BJ (cell line): ENCODE measurements at regions not wholly inside any gene's neighbourhood (a gene's known extent, or its start where the extent isn't known, plus 50 kb on each side); places are given as distances from the start of the nearest gene placed in this dataset.
"Not testable (repeated sequence)": the region's sequence is repeated elsewhere in the genome, so short reads cannot be mapped to it uniquely, and the experiment has no call there.

Experiments
- CTCF ChIA-PET: fragments of 350-600 bp; formaldehyde crosslinking; extraction: SDS; loops from one replicate; lab custom pipeline; 2021; ENCODE audit warnings: antibody characterized with exemption, inconsistent platforms; lab: Yijun Ruan, JAX
- POLR2A ChIA-PET: fragments of 300-600 bp; sonication (Branson Sonifier 250); formaldehyde crosslinking; extraction: SDS; loops from one replicate; lab custom pipeline; 2021; ENCODE audit warnings: antibody characterized with exemption; lab: Charles Lee
- DNase-seq: peaks from one replicate; pipeline ENCODE4 v3.0.0-alpha.2; 2011; ENCODE audit warnings: low read depth
- H3K27me3 ChIP-seq: 2 replicates; pipeline ENCODE4 v1.6.0; 2011; ENCODE audit warnings: low read length; ENCODE audit not compliant: control insufficient read depth, insufficient read depth
- H3K36me3 ChIP-seq: 2 replicates; pipeline ENCODE4 v1.5.1; 2011; ENCODE audit warnings: low read length; ENCODE audit not compliant: control insufficient read depth, insufficient read depth
- H3K4me3 ChIP-seq: 2 replicates; pipeline ENCODE4 v1.5.1; 2011; ENCODE audit warnings: low read depth, mild to moderate bottlenecking, control low read depth, low read length
- CTCF ChIP-seq: IDR thresholded peaks from 2 replicates; pipeline ENCODE4 v1.5.1; 2011; ENCODE audit warnings: low read depth, mild to moderate bottlenecking, control low read depth, inconsistent platforms, low read length, moderate library complexity; ENCODE audit not compliant: insufficient read depth

- Histone ChIP-seq H3K36me3 (no peaks in the 10 kb centered on the region), H3K27me3 (no peaks in the 10 kb centered on the region), H3K4me3 (no peak overlapping the region)
- no peak for DNase-seq
- ChIA-PET CTCF (no interaction called here), POLR2A (no interaction called here)
- no peak for TF ChIP-seq CTCF
Measured at GRCh38 chrX:73987166-73987565, 134.7 kb upstream of the XIST start.

GRCh38 chrX:73979551-73980131, 127.1 kb upstream of the XIST start:
- TF ChIP-seq CTCF, result no peak
- POLR2A ChIA-PET, result no interaction called here
- CTCF ChIA-PET, result no interaction called here

GRCh38 chrX:73977542-73978169, 125.1 kb upstream of the XIST start:
- DNase-seq, result no peak
- no peak overlapping the region for H3K4me3 ChIP-seq
- H3K36me3 ChIP-seq, result no peaks in the 10 kb centered on the region
- ChIA-PET POLR2A (no interaction called here), CTCF (no interaction called here)
- no peak for TF ChIP-seq CTCF
- H3K27me3 ChIP-seq, result no peaks in the 10 kb centered on the region

More at GRCh38 chrX:73979551-73980131, 127.1 kb upstream of the XIST start:
- H3K4me3 ChIP-seq, result no peak overlapping the region
- H3K36me3 ChIP-seq, result no peaks in the 10 kb centered on the region
- DNase-seq, result no peak
- H3K27me3 ChIP-seq, result no peaks in the 10 kb centered on the region

- POLR2A ChIA-PET, result not testable (repeated sequence)
Measured at GRCh38 chrX:73967461-73967860, 114.9 kb upstream of the XIST start.

GRCh38 chrX:73965833-73966232, 113.3 kb upstream of the XIST start:
- ChIA-PET CTCF (no interaction called here), POLR2A (no interaction called here)
- Histone ChIP-seq H3K27me3 (no peaks in the 10 kb centered on the region), H3K36me3 (no peaks in the 10 kb centered on the region), H3K4me3 (no peak overlapping the region)
- DNase-seq, result no peak
- TF ChIP-seq CTCF, result no peak

More at GRCh38 chrX:73967461-73967860, 114.9 kb upstream of the XIST start:
- not testable (repeated sequence) for DNase-seq, H3K4me3 ChIP-seq, H3K27me3 ChIP-seq, H3K36me3 ChIP-seq
- CTCF ChIA-PET, result interaction anchor here (1.4 kb wide), 1 partner anchor 48 kb away, joined by 3 read pairs; no protein-coding TSS in a partner anchor
